OCI-LY1 (cell line): ENCODE measurements at regions not wholly inside any gene's neighbourhood (a gene's known extent, or its start where the extent isn't known, plus 50 kb on each side); places are given as distances from the start of the nearest gene placed in this dataset.

Experiments used
- EZH2 ChIP-seq: fragments of 200-600 bp; sonication (generic), shearing (Covaris generic); IDR thresholded peaks from 2 replicates; pipeline ENCODE4 v1.8.0; 2017; ENCODE audit warnings: borderline replicate concordance, mixed run types, mild to moderate bottlenecking, antibody characterized with exemption, low read length, moderate library complexity, mixed read lengths
- TF ChIP-seq, protein P1 (sequence below): fragments of 200-600 bp; sonication (generic), shearing (Covaris generic); IDR thresholded peaks from 2 replicates; pipeline ENCODE4 v1.5.1; 2017; ENCODE audit warnings: mild to moderate bottlenecking, antibody characterized with exemption, low read length, moderate library complexity, mixed read lengths

DNA sequence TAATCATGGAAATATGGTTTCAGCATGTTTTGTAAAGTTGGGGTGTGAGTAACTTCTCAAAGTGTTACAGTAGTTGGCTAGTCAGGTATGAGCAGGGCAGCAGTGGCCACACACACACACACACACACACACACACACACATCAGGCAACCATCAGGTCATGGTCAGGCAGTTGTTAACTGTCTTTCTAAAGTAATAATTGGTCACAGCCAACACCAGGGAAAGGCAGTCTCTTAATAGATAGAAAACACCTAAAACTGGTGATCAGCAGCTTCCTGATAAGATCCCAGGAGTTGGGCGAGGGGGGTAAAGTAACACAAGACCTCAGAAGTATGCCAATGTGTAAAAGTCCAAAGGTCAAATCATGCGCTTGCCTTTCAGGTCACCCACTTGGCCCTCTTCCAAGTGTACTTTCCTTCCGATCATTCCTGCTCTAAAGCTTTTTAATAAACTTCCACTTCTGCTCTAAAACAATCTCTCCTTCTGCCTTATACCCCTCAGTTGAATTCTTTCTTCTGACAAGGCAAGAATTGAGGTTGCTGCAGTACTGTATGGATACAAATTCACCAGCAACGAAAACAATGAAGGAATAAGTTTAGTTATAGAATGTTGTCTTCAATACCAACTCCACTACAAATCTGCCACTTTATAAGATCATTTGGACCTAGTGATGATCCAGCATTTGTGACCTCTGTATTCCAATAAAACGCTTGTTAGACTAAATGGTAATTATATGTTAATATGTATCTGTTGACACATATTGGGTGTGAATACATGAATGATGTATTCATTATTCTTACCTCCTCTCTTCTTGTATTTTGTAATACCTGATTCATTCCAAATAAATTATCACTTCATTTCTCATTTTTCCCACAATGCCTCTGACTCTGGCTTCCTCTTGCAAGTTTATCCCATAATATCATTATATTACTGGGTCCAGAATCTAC lies 254.3 kb downstream of the METTL4 start:
- TF ChIP-seq, protein P1, sequence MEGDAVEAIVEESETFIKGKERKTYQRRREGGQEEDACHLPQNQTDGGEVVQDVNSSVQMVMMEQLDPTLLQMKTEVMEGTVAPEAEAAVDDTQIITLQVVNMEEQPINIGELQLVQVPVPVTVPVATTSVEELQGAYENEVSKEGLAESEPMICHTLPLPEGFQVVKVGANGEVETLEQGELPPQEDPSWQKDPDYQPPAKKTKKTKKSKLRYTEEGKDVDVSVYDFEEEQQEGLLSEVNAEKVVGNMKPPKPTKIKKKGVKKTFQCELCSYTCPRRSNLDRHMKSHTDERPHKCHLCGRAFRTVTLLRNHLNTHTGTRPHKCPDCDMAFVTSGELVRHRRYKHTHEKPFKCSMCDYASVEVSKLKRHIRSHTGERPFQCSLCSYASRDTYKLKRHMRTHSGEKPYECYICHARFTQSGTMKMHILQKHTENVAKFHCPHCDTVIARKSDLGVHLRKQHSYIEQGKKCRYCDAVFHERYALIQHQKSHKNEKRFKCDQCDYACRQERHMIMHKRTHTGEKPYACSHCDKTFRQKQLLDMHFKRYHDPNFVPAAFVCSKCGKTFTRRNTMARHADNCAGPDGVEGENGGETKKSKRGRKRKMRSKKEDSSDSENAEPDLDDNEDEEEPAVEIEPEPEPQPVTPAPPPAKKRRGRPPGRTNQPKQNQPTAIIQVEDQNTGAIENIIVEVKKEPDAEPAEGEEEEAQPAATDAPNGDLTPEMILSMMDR = no peak
- TF ChIP-seq EZH2 = no peak
